ENCODE measurements at regions not wholly inside any gene's neighbourhood (a gene's known extent, or its start where the extent isn't known, plus 50 kb on each side); places are given as distances from the start of the nearest gene placed in this dataset.

- TF ChIP-seq USF2 (CRISPR knock-in tag; IDR thresholded peaks at IDR 0.05) (0 out of 2 replicates have a peak, but pooled peaks have one; percentile 10), USF1 (CRISPR knock-in tag; IDR thresholded peaks at IDR 0.05) (peak; percentile 58)
Observed at GRCh38 chr20:51074062-51074461, 51.2 kb upstream of the KCNG1 start (continued).

Data from K562 (cell line).